ENCODE measurements at regions not wholly inside any gene's neighbourhood (a gene's known extent, or its start where the extent isn't known, plus 50 kb on each side); places are given as distances from the start of the nearest gene placed in this dataset.

DNA sequence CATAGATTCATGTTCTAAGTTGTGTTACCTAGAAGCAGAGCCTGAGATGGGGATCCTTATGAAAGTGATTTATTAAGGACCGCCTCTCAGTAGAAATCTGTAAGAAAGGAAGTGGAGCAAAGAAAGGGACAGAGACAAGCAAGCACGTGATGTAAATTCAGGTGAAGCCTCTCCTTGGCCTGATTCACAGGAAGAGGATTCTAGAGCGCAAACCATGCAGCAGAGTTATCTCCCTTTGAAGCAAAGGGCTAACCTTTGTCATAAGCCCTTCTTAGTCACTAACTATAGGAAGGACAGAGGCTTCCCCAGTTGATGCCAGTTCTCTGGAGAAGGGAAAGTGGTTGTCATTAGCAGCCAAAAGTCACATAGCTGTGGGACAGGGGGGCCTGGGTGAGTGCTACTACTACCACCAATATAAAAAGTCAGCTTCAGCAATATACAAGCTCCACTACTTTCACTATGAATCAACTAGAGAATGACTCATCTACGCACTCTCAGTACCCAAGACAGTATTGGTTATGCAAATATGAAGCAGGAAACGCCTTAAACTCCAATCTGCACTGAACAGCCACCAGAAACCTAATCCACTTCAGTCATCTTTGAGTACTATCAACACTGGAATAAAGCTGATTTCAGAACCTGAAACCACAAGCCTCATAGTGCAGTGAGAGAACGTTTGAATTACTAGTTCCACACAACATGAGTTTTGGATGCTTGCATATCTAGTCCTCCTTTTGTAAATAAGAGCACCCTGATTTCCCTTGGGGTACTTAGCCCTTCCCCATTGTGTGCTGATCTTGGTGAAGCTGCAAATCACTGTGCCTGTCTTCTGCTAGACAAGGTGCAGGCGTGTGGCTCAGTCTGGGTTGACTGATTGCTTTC, 162.7 kb downstream of the ZNF608 start:
- DNase-seq (ENCODE audit: low read depth in 2 of 2): no peak

- DNase-seq (ENCODE audit: low read depth in 2 of 2): no peak
Measured at GRCh38 chr5:124582561-124582840, 163.9 kb downstream of the ZNF608 start.

GRCh38 chr5:124581738-124582560, 164.5 kb downstream of the ZNF608 start:
- no peak for DNase-seq (ENCODE audit: low read depth in 2 of 2)

DNA sequence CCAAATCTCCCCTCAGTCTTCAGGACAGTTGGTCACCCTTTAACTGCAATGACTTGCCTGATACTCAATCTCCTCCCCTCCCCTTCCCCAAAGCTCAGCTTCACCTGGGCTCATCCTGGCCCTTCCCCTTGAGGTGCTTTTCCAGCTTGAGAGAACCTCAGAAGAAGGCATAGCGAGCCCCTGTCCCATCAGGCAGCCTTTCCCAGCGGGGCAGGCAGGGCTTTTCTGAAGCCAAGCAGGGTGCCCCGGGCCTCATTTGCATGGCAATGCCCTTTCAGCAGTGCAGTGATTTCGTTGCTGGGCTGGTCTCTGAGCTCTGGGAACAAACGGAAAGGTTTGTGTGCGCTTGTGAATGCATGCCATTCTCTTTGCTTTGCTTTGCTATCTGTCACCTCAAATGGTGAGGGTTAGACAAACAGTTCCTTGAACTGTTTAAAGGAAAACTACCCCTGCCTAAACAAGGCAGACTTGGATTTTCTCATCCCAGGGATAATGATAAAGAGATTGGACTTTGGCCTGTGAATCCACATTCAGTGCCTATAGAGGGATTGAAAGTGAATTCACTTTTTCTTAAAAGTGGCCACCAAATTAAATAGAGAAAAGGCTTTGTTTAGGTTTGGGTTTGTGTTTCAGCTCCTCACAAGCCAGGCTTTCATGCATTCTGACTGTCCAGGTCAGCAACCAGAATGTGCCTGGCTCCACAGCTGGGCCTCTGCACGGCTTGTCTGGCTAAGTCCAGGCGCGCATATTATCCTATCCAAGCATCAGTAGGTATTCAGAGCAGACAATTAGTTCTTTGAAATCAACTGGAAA, 165.3 kb downstream of the ZNF608 start:
- DNase-seq (ENCODE audit: low read depth in 2 of 2): no peak

DNA sequence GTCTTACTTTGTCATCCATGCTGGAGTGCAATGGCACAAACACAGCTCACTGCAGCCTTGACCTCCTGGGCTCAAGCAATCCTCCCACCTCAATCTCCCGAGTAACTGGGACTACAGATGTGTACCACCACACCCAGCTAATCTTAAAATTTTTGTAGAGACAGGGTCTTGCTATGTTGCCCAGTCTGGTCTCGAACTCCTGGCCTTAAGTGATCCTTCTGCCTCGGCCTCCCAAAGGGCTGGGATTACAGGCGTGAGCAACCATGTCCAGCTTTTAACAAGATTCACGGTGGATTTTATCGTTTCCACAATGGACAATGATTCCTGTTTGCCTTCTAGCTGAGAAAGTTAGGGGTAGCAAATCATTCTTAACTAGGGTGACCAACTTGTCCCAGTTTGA, 165.9 kb downstream of the ZNF608 start:
- no peak for DNase-seq (ENCODE audit: low read depth in 2 of 2)

- no peak for DNase-seq (ENCODE audit: low read depth in 2 of 2)
Measured at GRCh38 chr5:124576848-124577409, 169.5 kb downstream of the ZNF608 start.

DNA sequence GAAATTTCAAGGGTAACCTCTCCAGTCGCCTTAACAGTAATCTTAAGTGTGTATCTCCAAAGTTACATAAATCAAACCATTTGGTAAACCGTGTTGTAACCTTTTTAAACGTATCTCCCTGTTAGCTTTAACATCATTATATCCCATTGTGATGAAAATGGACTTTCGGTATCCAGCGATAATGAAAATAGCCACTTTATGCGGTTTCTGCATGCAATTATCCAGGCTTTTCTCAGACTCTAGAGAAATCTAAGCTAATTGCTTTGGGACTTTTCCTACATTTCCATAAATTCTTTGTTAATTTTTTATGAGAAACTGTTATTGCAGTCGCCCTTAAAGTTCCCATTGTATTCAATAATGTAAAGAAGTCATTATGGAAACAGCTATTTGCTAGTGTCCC, 170.7 kb downstream of the ZNF608 start:
- DNase-seq (ENCODE audit: low read depth in 2 of 2): no peak

DNA sequence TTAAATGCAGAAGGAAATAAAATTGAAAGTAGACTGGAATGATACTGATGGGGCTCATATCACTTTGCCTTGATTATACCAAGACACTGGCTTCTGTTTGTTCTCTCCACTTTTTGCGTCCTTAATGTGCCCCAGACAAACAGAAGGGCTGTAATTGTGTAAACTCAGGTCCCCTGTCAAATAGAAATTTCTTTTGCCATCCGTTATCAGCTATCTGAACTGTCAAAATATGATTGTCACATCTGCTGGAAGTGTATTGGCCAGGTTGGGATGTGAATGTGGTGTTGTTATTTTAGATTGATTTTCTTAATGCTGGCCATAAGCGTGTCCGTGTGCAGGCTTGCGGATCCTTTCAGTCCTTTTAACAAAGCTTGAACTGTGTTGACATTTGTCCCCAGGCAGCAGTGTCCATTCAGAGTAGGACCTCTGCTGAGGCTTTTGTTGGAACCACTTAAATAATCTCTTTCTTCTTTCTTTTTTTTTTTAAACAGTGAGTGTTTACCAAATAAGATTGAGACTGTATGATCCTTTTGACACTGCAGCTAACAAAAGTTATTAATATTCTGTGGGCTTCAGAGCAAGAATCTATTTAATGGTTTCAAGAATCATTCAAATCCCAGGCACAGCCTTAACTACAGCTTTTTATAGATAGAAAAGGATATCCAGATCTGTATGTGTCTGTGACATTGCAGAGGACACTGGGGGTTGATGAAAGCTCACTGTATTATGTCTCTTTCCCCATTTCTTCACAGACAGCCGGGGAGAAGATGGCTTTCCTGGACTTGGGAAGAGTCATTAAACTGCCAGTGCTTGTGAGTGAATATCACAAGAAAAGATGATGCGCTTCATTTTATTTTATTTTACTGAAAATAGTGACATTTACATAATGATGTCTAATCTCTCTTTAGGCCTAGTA, 171.7 kb downstream of the ZNF608 start:
- no peak for DNase-seq (ENCODE audit: low read depth in 2 of 2)

DNA sequence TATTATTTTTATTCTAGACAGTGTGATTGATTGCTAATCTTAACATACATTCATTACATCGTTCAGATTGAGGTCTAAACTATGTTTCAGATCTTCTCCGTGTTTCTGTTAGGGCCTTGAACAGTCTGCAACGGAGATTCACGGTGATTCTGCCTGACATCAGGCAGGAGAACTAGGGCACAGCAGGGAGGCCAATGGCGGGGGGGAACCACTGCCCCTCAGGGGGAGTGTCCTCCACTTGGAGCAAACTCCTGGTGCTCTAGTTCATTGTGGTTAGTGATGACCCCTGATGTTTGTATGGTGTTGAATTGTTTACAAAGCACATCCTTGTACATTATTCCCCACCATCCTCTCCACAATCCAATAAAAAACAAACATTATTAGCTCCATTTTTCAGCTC, 173.5 kb downstream of the ZNF608 start:
- DNase-seq (ENCODE audit: low read depth in 2 of 2): no peak

DNA sequence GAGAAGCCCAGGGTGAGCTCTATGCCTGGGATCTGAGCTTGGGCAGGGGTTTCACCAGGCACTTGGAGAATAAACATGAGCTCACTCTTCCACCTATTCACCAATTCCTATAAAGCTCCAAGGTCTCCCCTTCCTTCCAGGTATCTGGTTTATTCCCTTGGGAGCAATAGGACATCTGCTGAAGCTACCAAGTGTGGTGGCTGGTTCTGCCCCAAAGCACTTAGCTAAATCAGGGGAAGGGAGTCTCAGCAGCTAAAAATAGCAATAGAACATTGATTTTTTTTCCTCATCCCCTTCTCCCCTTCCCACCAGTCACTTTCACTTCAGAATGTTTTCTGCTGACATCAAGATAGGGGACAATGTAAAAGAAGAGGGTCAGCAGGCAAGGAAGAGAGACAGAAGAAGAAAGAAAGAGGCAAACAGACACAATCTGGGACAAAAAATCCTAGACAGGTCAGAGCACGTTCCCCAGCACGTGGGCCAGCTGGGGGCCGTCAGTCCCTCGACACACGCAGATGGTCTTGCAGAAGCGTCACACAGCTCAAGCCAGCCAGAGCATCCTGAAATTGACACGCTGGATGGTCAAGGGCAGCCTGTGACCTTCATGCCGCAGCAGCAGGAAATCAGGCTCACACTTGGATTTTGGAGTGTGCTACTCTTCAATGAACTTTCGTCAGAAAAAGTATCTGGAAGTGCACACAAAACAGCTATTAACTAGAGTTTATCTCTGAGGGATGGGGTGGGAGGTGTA, 176.0 kb downstream of the ZNF608 start:
- DNase-seq (ENCODE audit: low read depth in 2 of 2): no peak

DNA sequence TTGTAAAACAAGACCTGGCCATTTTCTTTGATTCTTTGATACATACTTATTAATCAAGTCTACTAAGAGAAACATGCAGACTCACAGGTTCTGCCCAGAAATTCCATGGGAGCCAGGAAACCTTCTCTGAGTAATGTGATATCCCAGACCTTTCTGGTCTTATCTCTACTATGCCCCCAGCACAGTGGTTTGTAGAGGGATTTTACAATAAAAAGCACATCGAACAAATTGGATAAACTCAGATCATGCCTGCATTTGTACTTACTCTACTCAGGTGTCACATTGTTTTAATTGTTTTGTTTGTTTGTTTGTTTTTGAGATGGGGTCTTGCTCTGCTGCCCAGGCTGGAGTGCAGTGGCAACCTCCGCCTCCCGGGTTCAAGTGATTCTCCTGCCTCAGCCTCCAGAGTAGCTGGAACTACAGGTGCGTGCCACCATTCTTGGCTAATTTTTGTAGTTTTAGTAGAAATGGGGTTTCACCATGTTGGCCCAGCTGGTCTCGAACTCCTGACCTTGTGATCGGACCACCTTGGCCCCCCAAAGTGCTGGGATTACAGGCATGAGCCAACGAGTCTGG, 179.5 kb downstream of the ZNF608 start:
- DNase-seq (ENCODE audit: low read depth in 2 of 2): no peak

GRCh38 chr5:124561451-124561850, 185.0 kb downstream of the ZNF608 start:
- DNase-seq (ENCODE audit: low read depth in 2 of 2): no peak

GRCh38 chr5:124560370-124560769, 186.1 kb downstream of the ZNF608 start:
- DNase-seq (ENCODE audit: low read depth in 2 of 2): no peak

- no peak for DNase-seq (ENCODE audit: low read depth in 2 of 2)
Measured at GRCh38 chr5:124557761-124558160, 188.7 kb downstream of the ZNF608 start.

- no peak for DNase-seq (ENCODE audit: low read depth in 2 of 2)
Measured at GRCh38 chr5:124554746-124555578, 191.5 kb downstream of the ZNF608 start.

DNA sequence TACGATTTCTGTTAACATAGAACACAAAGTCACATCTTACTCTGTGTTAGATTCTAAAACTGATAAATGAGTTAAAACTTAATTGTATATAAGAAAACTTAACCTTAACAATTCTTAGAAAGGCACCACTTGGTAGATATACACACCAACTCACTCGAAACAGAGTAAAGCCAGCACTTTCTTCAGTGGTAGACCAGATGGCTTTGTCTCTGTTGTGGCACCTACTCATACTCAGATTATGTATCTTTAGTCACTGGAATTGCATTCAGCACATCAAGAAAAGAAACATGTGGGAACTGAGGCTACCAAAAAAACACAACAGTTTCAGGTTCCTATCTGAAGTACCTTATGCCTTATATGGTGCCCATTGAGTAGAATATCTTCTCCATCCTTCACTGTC, 192.5 kb downstream of the ZNF608 start:
- DNase-seq (ENCODE audit: low read depth in 2 of 2): no peak

DNA sequence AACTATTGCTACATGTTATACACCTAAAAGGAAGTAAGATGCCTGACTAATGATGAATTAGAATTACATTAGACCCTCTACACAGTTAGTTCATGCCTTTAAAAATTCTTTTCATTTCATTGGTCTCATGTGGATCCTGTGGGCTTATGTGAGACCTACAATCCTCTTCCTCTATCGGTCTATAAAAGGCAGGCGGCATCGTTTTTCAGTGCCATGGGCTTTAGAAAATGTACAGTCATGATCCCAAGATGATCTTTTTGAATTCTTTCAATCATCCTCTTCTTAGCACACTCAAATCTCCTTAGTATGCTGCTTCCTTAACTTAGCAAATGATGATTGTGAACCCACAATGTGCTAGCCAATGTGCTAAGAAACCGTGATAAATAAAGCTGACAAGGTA, 193.9 kb downstream of the ZNF608 start:
- no peak for DNase-seq (ENCODE audit: low read depth in 2 of 2)

DNA sequence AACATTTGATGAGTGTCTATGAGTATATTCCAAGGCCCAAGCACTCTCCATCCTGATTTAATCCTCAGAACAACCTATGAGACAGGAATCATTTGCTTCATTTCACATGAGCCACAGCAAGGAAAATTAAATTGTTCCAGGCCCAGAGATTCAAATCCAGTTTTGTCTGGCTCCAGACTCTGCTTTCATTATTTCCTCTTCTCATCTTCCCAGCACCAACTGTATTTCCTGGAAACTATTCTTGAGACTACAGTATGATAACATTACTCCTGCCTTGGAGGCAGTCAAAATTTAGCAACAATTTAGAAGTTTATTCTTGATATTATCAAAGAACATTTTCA, 194.5 kb downstream of the ZNF608 start:
- no peak for DNase-seq (ENCODE audit: low read depth in 2 of 2)

DNA sequence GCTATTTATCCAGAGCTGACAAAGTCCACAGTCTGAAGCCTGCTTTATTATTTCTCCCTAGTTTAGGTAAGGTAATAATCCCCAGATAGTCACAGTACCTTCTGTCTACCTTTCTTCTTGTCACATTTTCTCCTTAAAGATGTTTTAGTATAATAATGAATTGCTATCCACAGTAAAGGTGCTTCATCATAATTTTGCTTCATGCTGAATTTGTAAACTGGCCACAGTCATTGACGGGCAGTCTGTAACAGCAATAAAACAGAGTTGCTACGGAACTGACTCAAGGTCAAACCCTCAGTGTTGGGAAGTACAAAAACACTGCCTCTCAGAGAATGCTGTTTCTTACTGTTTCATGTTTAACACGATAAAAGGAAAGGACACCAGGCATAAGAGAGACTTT, 195.7 kb downstream of the ZNF608 start:
- no peak for DNase-seq (ENCODE audit: low read depth in 2 of 2)

Measured in stimulated activated CD8-positive, alpha-beta memory T cell treated with anti-CD3 and anti-CD28 coated beads, Interleukin-7, amount 100 ng/mL, for 4 hours (primary cell).